Astrocyte (in vitro differentiated cells and primary cell): ENCODE measurements at regions not wholly inside any gene's neighbourhood (a gene's known extent, or its start where the extent isn't known, plus 50 kb on each side); places are given as distances from the start of the nearest gene placed in this dataset.

Experiments used
- CTCF ChIP-seq: IDR thresholded peaks from 2 replicates; pipeline ENCODE4 v1.5.1; 2011; ENCODE audit warnings: low read depth, mild to moderate bottlenecking, inconsistent platforms, low read length, moderate library complexity; ENCODE audit not compliant: insufficient read depth
- EZH2 ChIP-seq: IDR thresholded peaks from 2 replicates; pipeline ENCODE4 v1.6.1; 2012; ENCODE audit warnings: mild to moderate bottlenecking, low read length, inconsistent platforms; ENCODE audit not compliant: insufficient read depth

DNA sequence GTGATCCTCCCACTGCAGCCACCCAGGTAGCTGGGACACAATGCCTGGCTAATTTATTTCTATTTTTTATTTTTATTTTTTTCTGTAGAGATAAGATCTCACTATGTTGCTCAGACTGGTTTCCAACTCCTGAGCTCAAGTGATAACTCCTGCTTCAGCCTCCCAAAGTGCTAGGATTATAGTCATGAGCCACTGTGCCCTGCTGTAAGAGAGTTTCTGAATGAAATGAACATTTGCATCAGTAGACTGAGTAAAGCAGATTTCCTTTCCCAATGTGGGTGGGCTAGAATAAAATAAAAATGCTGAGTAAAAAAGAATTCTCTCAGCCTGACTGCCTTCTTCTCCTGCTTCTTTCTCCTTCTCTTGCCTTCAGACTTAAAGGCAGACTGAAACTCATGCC, 555.4 kb upstream of the PITX2 start:
- TF ChIP-seq CTCF (no peak), EZH2 (no peak)
